ENCODE measurements at regions not wholly inside any gene's neighbourhood (a gene's known extent, or its start where the extent isn't known, plus 50 kb on each side); places are given as distances from the start of the nearest gene placed in this dataset.

DNA sequence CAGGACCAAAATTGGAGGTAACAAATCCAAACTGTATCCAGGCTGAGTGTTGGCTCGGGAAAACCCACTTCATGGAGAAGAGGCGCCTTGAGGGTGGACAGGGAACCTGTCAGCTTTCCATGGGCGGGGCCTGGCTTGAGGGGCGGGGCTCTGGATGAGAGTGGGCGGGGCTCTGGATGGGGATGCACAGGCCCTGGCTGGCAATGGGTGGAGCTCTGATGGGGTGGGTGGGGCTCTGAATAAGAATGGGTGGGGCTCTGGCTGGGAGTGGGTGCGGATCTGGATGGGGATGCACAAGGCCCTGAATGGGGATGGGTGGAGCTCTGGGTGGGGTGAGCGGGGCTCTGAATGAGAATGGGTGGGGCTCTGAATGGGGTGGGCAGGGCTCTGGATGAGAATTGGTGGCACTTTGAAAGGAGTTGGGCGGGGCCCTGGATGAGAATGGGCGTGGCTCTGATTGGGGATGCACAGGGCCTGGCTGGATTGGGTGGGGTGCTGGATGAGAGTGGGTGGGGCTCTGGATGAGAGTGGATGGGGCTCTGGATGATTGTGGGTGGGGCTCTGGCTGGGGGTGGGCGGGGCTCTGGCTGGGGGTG, 96.6 kb upstream of the NPTX2 start:
- peak; percentile 31 for DNase-seq (ENCODE audit: low spot score)
- intact Hi-C loops (cut with DNase I): no loop called here

DNA sequence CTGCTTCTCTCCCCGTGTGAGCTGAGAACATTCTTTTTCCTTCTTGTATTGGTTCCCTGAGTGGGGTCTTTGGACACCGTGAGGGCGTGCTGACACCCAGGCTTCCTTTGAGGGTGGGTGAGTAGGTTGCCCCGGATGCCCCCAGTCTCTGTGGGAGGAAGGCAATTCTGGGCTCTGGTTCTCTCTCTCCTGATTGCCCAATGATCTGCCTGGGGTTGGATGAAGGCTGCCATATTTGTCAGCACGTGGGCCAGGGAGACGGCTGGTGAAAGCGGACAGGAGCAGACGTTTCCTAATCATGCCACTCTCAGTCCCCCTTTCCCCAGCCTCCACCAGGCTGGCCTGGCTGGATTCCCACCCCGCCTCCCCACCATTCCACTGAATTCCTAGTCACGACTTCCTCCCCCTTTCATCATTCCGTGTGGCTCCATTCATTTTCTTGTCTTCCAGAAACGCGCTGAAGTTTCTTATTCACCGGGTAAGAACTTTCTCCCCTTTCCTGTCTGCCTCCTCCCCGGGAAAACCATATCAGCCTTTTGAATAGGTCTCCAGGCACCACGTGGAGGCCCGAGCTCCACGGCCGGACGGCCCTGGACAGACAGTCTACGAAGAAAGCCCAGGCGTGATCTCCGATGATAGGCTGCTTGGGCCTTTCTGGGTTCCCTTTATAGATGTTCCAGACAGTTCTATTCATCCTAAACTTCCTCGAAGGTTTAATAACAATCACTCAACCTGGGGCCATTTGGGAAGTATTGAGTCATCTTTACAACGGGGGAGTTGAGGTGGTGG, 98.7 kb upstream of the NPTX2 start:
- DNase-seq (ENCODE audit: low spot score): no peak
- intact Hi-C loops (cut with DNase I): no loop called here

DNA sequence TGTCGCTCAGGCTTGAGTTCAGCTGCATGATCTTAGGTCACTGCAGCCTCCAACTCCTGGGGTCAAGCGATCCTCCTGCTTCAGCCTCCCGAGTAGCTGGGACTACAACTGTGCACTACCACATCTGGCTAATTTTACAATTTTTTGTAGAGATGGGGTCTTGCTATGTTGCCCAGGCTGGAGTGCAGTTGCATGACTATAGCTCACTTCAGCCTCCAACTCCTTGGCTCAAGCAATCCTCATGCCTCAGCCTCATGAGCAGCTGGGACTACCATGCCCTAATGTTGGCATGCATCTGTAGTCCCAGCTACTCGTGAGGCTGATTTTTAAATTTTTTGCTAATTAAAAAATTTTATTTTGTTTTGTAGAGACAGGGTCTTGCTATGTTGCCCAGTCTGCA, 101.9 kb upstream of the NPTX2 start:
- intact Hi-C loops (cut with DNase I): no loop called here
- no peak for DNase-seq (ENCODE audit: low spot score)

DNA sequence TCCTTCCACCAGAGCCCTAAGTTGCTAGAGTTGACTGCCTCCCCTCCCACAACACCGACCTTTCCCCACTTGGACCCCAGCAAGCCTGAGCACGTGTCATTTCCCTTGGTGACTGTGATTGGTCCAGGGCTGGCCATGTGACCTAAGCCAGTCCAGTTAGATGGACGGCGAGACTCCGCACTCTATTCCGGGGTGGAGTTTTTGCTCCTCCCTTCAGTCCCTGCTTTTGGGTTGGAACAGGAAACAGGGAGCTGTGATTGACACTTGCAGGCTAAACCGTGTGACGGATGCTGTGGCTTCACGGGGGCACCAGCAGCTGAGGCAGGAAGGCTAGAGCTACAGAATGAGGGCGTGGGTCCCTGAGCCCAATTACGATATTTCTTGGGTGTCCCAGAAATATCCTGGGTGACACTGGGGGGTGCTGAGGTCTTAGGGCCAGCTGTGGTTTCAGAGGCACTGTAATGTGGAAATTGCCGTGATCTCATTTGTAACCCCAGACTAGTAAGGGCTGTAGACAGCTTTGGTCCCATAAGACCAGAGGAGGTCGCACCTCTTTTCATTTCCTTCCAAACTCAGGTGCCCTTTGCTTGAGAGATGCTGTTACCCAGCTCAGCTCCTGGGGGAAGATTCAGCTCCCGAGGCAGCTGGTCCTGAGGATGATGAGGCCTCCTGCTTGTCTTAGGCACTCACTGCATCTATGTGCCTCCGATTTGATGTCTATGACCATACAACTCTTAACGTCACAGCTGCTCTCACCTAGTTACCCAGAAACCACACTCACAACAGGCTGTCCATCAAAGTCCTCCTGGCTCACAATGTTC, 102.7 kb upstream of the NPTX2 start:
- no peak for DNase-seq (ENCODE audit: low spot score)
- intact Hi-C loops (cut with DNase I): no loop called here

DNA sequence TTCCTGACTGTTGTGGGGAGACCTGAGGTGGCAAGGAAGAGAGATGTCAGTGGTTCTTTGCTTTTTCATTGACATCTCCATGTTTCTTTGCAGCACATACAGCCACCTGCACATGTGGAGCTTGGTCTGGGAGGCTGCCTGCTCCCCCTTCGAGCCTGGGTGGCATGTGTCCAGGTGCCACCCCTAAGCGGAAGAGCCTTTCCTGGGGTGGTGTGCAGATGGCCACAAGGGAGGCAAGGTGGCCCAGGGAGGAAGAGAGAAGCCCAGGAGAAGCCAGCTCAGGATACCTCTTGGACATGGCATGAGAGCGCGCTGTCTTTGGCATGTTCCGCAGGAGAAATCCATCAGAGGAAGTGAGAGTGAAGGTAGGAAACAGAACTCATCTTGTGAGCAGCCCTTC, 105.9 kb upstream of the NPTX2 start:
- DNase-seq (ENCODE audit: low spot score): peak; percentile 59
- intact Hi-C loops (cut with DNase I): no loop called here

DNA sequence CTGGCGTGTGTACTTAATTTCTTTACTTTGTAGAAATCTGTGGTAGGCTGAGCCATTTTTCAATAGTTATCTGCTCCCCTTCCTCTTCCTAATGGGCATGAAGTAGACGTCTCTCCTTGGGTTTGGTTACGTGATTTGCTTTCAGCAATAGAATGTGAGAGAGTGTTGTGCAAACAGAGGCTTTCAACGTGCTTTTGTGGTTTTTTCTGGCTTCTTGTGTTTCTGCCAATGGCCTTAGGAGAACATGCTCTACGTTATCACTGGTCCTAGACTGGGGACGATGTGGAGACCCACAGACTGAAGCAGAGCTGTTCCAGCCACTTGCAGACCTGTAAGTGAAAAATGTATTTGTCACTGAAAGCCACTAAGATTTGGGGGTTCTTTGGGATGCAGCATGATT, 107.2 kb upstream of the NPTX2 start:
- DNase-seq (ENCODE audit: low spot score): peak; percentile 9
- intact Hi-C loops (cut with DNase I): no loop called here

DNA sequence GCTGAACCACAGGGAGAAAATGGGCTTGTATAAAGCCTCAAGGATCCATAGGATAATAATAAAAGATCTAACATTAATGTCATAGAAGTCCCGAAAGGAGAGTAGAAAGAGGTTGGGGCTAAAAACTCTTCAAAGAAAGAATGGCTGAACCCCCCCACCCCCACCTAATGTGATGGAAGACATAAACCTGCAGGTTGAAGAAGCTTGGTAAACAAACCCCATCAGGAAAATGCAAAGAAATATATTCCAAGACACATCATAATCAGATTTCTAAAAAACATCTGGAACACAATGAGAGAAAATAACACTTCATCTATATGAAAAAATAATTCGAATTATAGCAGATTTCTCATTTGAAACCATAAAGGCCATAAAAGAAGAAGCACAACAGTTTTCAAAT, 105.6 kb upstream of the BAIAP2L1 start:
- intact Hi-C loops (cut with DNase I): no loop called here
- DNase-seq (ENCODE audit: low spot score): no peak

DNA sequence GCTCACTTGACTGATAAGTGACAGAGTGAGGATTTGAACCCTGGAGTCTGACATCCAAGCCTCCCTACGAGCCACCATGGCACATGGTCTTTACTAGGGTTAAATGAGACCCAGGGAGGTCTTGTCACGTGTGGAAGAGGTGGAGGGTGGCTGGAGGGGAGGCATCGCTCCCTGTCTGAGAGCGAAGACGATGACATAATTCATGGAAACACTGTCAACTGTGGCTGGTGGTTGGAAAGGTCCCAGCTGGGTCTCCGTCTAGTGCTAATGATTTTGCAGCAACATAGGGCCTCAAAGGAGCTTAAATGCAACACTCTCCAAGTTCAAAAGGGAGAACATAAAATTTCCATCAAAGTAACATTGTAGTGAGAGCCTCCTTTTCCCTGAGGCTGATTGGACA, 99.9 kb upstream of the BAIAP2L1 start:
- DNase-seq (ENCODE audit: low spot score): peak; percentile 31
- intact Hi-C loops (cut with DNase I): no loop called here

DNA sequence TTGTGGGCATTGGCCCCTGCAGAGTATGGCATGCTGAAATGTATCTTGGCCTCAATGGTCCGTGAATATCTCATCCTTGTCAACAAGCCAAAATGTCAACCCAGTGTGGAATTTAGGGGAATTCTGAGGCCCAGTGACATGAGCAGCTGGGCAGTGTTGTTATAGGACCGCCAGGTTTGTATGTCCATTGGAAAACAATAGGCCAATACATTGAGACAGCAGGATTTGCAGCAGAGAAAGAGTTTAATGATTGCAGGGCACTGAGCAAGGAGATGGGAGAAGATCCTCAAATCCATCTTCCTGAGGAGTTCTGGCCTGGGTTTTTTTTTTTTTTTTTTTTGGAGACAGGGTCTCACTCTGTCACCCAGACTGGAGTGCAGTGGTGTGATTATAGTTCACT, 95.7 kb upstream of the BAIAP2L1 start:
- no peak for DNase-seq (ENCODE audit: low spot score)
- intact Hi-C loops (cut with DNase I): no loop called here

DNA sequence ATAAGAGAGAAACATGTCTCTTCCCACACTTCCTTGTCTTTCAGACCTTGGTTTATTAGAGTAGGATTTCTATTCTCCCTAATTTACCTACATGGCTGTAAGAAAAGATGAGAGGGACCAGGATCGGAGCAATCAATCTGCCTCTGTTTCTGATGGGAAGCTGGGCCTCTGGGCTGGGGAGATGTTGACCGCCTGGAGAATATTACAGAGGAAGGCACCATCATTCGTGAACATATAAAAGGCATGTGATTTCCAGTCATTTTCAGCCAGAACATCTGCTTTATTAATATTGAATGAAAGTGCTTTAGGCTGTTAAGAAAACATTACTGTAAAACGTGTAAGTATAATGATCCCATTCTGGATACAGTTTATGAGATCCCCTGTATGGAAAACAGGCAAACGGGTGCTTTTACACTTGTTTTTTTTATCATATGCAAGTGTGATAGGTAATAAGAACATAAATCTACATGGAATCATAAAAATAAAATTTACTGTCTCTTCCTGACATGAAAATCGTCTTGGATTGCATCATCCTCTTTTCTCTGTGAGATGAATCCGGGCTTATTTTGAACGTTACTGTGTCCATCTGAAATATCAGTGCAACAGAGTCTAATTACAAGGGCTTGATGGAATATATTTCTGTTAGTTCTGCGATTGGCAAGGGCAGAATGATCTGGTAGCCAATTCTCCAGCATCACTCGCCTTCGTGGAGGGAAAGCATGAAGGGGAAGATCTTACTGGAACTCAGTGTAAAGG, 94.5 kb upstream of the BAIAP2L1 start:
- intact Hi-C loops (cut with DNase I): no loop called here
- no peak for DNase-seq (ENCODE audit: low spot score)

DNA sequence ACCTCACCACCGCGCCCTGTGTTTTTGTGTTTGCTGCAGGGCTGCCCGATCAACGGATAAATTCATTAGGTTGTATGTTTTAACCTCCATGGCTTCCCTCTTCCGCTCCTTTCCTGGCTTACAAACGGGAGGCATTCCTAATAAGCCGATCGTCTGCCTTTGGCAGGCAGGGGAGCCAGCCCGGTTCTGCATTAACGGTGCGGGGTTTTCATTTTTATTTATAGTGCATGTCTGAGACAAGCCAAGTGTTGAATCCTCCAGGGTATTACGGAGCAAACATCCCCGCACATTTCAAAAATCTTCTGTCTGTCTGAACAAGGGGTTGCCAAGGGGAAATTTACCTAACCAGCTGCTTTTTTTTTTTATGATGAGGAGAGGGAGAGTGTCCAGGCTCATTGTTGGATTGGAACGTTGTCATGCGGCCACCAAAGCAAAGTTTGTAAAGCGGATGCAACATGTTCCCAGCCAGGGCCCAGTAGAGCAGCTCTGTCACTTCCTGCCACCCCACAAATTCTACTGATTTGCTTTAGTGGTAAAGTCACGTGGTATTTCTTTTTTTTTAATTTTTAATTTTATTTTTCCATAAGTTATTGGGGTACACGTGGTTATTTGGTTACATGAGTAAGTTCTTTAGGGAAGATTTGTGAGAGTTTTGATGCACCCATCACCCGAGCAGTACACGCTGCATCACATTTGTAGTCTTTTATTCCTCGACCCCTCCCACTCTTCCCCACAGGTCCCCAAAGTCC, 92.3 kb upstream of the BAIAP2L1 start:
- intact Hi-C loops (cut with DNase I): no loop called here
- DNase-seq (ENCODE audit: low spot score): no peak

DNA sequence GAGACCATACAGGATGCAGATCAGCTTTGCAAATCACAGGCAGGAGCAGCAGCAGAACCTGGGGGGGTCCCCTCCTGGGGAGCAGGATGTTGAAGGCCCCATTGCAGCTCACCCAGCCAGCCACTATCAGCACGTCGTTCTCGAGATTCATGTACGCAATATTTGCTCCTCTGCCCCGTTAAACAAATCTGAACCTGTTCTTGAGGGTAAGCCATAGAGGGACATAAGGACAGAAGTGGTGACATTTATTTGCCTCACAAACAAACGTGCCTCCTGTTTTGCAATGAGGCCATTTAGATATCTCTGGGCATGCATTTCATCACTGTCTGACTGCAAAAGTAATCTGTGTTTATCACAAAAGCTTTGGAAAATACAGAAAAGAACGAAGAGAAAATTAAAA, 87.3 kb upstream of the BAIAP2L1 start:
- DNase-seq (ENCODE audit: low spot score): no peak
- intact Hi-C loops (cut with DNase I): no loop called here

DNA sequence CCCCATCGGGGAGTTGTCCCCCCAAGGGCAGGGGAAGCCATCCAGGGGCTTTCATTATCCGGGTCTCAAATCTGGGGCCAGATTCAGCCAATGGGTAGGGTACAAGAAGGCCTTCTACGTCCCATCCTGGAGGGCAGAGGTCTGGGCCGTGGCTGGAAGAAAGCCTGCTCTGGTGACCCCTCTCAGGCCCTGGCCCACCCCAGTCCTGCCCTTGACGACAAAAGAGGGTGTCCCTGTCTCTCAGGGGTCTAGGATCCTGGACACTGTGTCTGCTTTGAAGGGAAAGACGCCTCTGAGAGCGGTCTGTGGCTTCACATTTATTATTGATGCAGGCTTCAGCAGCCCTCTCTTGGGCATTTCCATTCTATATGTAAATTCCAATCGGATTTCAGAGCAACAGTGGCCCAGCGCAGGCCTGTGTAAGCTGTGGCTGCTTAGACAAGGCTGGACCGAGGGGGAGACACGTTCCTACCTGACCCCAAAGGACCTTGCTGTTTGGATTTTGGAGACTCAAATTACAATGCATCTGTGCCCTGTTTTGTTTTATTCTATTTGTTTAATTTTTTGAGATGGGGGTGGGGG, 83.2 kb upstream of the BAIAP2L1 start:
- DNase-seq (ENCODE audit: low spot score): peak; percentile 52
- intact Hi-C loops (cut with DNase I): no loop called here

DNA sequence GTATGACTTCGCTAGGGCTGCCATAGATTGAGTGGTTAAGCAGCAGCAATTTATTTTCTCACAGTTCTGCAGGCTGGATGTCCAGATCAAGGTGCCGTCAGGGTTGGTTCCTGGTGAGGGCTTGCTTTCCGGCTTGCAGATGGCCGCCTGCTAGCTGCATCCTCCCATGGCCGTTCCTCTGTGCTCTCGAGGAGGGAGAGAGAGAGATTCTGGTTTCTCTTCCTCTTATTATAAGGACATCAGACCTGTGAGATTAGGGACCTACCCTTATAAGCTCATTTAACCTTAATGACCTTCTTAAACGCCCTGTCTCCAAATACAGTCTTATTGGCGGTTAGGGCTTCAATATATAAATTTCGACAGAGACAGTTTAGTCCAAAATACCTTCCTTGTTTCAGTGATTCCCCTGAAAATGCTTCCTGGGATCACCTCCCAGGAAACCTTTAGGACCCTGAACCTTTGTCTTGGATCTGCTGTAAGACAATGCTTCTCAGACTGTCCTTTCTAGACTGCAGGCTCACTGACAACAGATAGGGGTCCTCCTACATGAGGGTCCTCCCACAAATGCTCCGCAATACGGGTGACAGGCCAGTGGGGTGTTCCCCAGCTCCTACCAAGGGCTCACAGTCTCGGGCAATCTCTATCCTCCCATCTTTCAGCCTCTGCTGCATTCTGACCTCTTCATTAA, 82.5 kb upstream of the BAIAP2L1 start:
- peak; percentile 4 for DNase-seq (ENCODE audit: low spot score)

DNA sequence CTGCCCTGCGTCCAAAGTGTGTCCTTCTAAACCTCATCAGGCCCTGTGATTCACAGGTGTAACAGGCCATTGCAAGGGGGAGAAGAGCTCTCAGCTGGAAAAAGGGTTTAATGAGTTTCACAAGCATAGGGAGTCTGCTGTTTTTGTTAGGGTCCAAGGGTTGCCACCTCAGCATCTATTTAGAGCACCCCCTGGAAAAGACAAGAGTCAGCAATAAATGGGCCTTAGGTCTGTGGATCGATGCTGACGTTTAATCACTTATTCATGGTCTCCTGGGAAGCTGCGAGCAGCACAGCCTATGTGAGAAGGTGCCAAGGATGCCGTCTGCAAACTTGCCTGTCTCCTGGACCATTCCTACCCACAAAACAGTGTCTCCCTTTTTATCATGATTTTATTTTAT, 78.4 kb upstream of the BAIAP2L1 start:
- intact Hi-C loops (cut with DNase I): no loop called here
- DNase-seq (ENCODE audit: low spot score): no peak

More for the DNA sequence above, 82.5 kb upstream of the BAIAP2L1 start:
- intact Hi-C loops (cut with DNase I): no loop called here

DNA sequence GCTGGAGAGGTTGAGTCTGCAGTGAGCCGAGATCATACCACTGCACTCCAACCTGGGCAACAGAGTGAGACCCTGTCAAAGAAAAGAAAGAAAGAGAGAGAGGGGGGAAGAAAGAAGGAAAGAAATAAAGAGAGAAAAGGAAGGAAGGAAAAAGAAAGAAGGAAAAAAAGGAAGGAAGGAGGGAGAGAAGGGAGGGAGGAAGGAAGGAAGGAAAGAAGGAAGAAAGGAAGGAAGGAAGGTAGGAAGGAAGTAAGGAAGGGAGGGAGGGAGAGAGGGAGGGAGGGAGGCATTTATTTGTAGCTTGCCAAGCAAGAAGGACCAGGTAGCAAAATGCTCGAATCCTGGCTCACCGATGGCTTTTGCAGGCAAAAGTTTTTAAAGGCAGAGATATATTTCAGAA, 74.5 kb upstream of the BAIAP2L1 start:
- intact Hi-C loops (cut with DNase I): no loop called here
- DNase-seq (ENCODE audit: low spot score): no peak

DNA sequence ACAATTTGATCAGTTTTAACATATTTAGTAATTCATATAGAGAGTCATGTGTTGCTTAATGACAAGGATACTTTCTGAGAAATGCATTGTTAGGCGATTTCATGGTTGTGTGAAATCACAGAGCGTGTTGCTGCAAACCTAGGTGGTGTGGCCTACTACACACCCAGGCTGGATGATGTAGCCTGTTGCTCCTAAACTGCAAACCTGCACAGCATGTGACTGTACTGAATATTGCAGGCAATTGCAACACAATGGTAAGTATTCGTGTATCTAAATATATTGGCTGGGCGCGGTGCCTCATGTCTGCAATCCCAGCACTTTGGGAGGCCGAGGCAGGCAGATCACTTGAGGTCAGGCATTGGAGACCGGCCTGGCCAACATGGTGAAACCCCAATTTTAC, 73.7 kb upstream of the BAIAP2L1 start:
- DNase-seq (ENCODE audit: low spot score): no peak
- intact Hi-C loops (cut with DNase I): no loop called here

DNA sequence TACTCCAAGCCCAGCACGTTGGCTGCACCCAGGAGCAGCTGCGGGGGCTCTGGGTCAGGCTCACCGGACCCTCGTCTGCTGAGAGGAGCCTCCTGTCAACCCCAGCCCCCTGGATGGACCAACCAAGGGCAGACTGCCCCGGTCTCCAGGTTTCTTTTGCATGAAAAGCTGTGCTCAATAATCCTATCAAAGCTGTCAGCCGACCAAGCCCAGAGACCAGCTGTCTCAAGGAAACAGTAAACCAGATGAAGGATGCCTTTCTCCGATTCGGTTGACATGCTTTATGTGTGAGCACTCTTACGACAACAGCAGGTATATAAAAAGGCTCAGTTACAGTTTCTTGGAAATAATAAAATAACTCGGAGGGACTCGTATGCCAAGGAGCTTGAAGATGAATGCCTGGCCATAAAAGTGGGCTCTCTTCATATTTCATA, 71.6 kb upstream of the BAIAP2L1 start:
- no peak for DNase-seq (ENCODE audit: low spot score)
- intact Hi-C loops (cut with DNase I): no loop called here

Data from posterior vena cava (tissue), 2 donors.